Loucy (cell line): ENCODE measurements at regions not wholly inside any gene's neighbourhood (a gene's known extent, or its start where the extent isn't known, plus 50 kb on each side); places are given as distances from the start of the nearest gene placed in this dataset.
"Not testable (repeated sequence)": the region's sequence is repeated elsewhere in the genome, so short reads cannot be mapped to it uniquely, and the experiment has no call there.

Source experiments
- CTCF ChIP-seq: fragments of 200-600 bp; sonication (generic); conservative IDR thresholded peaks from 2 replicates; pipeline ENCODE4 v1.5.1; 2014; ENCODE audit warnings: mild to moderate bottlenecking, antibody characterized with exemption, low read length
- EZH2phosphoT487 ChIP-seq: fragments of 200-600 bp; IDR thresholded peaks from 2 replicates; pipeline ENCODE4 v1.6.1; 2018; ENCODE audit warnings: antibody characterized with exemption, mild to moderate bottlenecking, moderate library complexity, borderline replicate concordance

DNA sequence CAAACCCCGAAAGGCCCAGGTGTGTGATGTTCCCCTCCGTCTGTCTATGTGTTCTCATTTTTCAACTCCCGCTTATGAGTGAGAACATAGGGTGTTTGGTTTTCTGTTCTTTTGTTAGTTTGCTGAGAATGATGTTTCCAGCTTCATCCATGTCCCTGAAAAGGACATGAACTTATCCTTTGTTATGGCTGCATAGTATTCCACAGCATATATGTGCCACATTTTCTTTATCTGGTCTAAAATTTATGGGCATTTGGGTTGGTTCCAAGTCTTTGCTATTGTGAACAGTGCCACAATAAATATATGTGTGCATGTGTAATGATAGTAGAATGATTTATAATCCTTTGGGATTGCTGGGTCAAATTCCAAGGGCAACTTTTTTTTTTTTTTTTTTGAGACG lies 519.1 kb downstream of the NTRK3 start:
- TF ChIP-seq CTCF, EZH2phosphoT487: not testable (repeated sequence)
